C4-2B (cell line): ENCODE measurements at regions not wholly inside any gene's neighbourhood (a gene's known extent, or its start where the extent isn't known, plus 50 kb on each side); places are given as distances from the start of the nearest gene placed in this dataset.

ENCODE experiments used
- H3K27ac ChIP-seq: fragments of 450-650 bp; 2 replicates; pipeline ENCODE4 v1.5.1; 2017
- ZFX ChIP-seq: fragments of 450-650 bp; IDR thresholded peaks from 2 replicates; pipeline ENCODE4 v1.6.1; 2017
- TF ChIP-seq, protein P1 (sequence below): fragments of 450-650 bp; conservative IDR thresholded peaks from 2 replicates; pipeline ENCODE4 v1.5.1; 2017; ENCODE audit warnings: mild to moderate bottlenecking

DNA sequence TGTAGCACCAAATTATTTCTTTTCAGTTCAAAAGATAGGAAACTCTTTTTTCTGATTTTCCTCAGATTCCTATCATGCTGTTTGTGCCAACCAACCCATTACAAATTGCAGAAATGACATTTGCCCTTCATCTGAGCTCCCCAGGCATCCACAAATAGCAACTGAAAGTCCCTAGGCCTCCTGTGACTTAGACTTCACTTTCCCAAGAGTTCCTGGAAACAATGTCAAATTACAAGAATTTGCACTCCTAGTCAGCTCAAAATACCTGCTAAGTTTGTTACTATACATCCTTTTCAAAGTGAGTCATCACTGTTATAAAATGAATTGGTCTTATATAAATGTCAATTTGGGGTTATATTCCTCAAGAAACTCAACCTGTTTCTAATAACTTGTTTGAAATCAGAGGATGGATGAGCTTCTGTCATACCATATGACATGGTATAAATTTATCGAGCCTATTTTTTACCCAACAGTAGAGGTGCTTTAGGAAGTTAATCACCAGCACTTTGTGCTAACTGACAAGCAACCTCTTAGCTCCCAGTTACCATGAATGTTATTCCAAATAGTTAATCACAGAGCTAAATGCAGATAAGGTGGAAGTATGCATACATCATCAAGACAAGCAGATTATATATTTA lies 256.5 kb downstream of the HACE1 start:
- TF ChIP-seq ZFX, result no peak
- no peak overlapping the region for H3K27ac ChIP-seq

DNA sequence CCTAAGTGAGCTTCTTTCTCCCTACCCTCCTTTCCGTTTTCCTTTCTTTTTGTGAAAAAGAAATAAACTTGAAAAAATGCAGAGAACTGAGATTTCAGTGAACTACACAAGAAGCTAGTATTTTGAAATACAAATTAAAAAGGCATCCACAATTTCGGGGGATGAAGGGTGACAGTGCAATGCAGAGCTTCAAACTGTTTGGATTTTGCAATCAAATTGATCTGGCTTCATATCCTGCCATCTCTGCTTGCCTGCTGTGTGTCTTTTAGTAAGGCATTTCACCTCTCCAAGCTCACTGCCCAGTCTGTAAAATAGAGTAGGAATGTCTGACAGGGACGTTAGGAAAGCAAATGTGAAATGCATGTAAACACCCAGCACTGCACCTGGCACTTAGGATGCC lies 258.0 kb downstream of the HACE1 start:
- no peak overlapping the region for H3K27ac ChIP-seq
- no peak for TF ChIP-seq ZFX
- TF ChIP-seq, protein P1, sequence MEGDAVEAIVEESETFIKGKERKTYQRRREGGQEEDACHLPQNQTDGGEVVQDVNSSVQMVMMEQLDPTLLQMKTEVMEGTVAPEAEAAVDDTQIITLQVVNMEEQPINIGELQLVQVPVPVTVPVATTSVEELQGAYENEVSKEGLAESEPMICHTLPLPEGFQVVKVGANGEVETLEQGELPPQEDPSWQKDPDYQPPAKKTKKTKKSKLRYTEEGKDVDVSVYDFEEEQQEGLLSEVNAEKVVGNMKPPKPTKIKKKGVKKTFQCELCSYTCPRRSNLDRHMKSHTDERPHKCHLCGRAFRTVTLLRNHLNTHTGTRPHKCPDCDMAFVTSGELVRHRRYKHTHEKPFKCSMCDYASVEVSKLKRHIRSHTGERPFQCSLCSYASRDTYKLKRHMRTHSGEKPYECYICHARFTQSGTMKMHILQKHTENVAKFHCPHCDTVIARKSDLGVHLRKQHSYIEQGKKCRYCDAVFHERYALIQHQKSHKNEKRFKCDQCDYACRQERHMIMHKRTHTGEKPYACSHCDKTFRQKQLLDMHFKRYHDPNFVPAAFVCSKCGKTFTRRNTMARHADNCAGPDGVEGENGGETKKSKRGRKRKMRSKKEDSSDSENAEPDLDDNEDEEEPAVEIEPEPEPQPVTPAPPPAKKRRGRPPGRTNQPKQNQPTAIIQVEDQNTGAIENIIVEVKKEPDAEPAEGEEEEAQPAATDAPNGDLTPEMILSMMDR, result no peak

DNA sequence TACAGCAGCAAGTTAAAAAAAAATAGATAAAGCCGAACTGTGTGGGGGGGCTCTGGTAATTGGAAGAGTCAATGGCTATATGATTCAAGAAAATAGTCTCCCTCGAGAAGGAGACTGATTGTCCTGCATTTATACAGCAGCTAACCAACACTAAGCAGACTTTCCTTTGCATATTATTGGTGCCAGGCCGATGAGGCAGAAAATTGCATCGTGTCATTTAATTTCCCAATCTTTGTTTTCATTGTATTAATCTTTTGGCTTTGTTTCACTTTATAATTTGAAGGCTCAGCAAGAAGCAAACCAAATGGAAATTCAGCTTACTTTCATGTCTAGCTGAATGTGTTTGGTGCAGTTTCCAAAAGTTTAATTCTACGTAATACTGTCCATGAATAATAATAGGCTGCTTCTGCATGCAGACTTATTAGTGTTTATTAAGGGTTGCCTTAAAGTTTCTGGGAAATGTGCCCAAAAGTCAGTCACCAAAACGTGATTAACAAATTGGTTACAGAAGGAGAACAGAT lies 258.5 kb downstream of the HACE1 start:
- H3K27ac ChIP-seq, result no peak overlapping the region
- TF ChIP-seq, protein P1, result no peak

DNA sequence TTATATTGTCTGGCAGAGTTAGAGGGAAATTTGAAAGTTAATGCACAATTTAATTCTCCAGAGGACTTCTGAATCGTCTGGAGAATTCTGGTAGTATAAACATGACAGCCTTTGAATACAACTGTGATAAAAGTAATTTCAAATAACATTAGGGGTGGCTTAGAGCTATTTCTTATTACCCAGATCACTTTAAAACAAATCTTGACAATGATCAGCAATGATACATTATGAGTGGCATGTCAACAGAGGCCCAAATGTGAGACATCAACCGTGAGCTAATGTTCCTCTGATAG lies 259.1 kb downstream of the HACE1 start:
- TF ChIP-seq, protein P1, result no peak
- no peak overlapping the region for H3K27ac ChIP-seq

DNA sequence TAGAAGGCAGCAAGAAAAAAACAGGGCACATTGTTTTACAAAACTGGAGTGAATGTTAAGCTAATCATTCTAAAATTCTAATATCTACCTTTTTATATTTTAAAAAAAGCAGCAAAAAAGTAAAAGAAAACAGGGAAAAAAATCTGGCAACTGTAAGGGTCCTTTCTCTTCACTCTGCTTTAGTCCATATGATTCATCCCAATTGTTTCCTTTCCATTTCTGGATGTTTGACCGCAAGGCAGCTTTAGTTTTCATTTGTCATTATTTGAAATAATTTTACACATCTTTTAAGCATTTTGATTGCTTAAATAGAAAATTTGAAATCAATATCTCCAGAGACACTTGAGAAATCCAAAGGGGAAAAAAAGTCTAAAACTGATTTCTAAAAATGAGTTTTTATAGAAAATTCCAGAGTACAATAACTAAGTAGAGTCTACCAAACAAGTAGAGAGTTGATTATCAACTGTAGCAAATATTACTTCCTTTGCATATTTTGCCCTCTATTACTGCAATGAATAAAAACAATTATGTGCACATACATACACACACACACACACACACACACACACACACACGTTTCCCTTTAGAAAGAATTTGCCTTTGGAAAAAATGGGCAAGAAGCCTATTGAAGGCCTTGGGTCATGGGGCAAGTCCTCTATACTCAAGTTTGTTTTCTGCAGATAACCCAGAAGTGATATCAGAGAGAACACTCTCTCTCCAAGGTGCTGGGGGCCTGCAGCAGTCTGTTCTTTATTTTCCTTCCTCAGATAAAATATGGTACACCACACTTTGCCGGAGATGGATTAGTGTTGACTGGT lies 259.7 kb downstream of the HACE1 start:
- no peak for TF ChIP-seq ZFX
- TF ChIP-seq, protein P1, result no peak
- no peak overlapping the region for H3K27ac ChIP-seq

DNA sequence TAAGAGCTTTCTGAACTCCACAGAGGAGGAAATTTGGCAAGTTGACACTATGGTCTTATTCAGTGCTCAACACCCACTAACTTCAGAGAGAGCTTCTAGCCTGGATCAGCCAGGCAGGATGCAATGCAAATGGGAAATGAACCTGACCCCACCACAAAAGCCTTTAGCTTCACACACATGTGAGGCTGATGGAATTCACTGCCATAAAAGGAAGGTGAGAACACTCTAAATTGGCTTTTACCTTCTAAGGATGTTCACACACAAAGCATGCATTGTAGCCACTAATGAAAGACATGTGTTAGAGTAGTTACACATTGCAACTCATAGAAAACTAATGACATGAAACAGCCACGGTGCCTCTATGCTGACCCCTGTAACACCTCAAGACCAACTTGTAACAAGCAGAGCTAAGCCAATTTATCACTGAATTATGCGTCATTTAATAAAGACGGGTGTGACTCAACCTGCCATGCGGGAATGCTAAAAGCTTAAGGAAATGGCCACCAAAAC lies 262.1 kb downstream of the HACE1 start:
- H3K27ac ChIP-seq, result no peak overlapping the region

DNA sequence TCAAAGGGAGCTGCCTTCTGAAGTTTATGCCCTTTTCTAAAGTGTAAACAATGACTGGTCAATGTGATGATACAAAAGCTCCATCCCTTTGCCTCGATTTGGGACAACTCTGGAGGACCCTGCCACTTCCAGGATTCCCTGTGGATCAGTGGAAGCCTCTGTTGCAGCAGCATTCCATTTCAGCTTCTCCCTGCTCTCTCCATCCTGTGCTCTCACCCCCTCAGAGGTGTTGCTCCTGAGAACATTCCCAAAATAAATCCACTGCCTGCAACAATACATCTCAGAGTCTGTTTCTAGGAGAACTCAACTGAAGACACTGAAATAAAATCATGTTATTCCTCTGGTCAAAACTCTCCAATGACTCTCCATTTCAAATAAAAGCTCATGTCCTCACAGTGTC lies 263.6 kb downstream of the HACE1 start:
- no peak overlapping the region for H3K27ac ChIP-seq
- TF ChIP-seq ZFX, result no peak
- TF ChIP-seq, protein P1, result no peak

More for the DNA sequence above, 262.1 kb downstream of the HACE1 start:
- TF ChIP-seq, protein P1, result no peak
- no peak for TF ChIP-seq ZFX
